ENCODE measurements at regions not wholly inside any gene's neighbourhood (a gene's known extent, or its start where the extent isn't known, plus 50 kb on each side); places are given as distances from the start of the nearest gene placed in this dataset.

- WGBS, 2 donors: 93 to 96% methylated on average over 3 of the region's 3 CpGs
Observed at GRCh38 chr7:21278944-21279343, 148.9 kb upstream of the SP4 start.

DNA sequence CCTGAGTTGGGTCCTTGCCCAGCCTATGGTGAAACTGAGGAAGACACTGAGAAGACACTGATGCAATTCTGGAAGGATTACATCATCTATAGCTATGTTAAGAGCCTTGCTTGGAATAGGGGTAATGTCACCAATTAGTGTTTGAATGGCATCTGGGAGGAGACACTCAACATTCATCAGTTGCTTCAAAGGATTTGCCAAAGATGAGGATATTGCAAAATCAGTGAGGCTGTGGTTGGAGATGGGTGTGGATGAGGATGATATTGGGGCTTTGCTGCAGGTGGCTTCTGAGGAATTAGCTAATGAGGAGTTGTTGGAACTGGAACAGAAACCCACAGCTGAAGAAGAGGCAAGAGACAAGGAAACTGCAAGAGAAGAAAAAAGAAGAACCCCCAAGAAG is 146.7 kb upstream of the SP4 start:
- Histone ChIP-seq H3K4me1 (no peaks in the 10 kb centered on the region), H3K36me3 (replicated peaks in 1 of 2; ENCODE audit: insufficient read depth in 1 of 2, low read depth in 2 of 2) (no peaks in the 10 kb centered on the region), H3K4me3 (no peak overlapping the region), H3K27me3 (no peaks in the 10 kb centered on the region), H3K27ac (no peak overlapping the region), H3K9me3 (no peaks in the 10 kb centered on the region)
- intact Hi-C loops (cut with DNase I): no loop called here
- ATAC-seq: no peak
- no peak for TF ChIP-seq POLR2A (IDR thresholded peaks at IDR 0.05)
- TF ChIP-seq, protein P1, sequence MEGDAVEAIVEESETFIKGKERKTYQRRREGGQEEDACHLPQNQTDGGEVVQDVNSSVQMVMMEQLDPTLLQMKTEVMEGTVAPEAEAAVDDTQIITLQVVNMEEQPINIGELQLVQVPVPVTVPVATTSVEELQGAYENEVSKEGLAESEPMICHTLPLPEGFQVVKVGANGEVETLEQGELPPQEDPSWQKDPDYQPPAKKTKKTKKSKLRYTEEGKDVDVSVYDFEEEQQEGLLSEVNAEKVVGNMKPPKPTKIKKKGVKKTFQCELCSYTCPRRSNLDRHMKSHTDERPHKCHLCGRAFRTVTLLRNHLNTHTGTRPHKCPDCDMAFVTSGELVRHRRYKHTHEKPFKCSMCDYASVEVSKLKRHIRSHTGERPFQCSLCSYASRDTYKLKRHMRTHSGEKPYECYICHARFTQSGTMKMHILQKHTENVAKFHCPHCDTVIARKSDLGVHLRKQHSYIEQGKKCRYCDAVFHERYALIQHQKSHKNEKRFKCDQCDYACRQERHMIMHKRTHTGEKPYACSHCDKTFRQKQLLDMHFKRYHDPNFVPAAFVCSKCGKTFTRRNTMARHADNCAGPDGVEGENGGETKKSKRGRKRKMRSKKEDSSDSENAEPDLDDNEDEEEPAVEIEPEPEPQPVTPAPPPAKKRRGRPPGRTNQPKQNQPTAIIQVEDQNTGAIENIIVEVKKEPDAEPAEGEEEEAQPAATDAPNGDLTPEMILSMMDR (IDR thresholded peaks at IDR 0.05): no peak
- DNase-seq: no peak

More at GRCh38 chr7:21278944-21279343, 148.9 kb upstream of the SP4 start:
- Histone ChIP-seq H3K36me3 (replicated peaks in 1 of 2; ENCODE audit: insufficient read depth in 1 of 2, low read depth in 2 of 2) (no peaks in the 10 kb centered on the region), H3K9me3 (no peaks in the 10 kb centered on the region), H3K4me1 (no peaks in the 10 kb centered on the region), H3K27me3 (no peaks in the 10 kb centered on the region), H3K27ac (no peak overlapping the region), H3K4me3 (no peak overlapping the region)
- intact Hi-C loops (cut with DNase I): no loop called here
- no peak for DNase-seq
- no peak for ATAC-seq
- TF ChIP-seq, protein P1 (IDR thresholded peaks at IDR 0.05): no peak
- TF ChIP-seq POLR2A (IDR thresholded peaks at IDR 0.05): no peak

GRCh38 chr7:21293771-21294170 is 134.1 kb upstream of the SP4 start:
- no peaks in the 10 kb centered on the region for H3K9me3 ChIP-seq
- no peaks in the 10 kb centered on the region for H3K36me3 ChIP-seq (replicated peaks in 1 of 2; ENCODE audit: insufficient read depth in 1 of 2, low read depth in 2 of 2)
- ATAC-seq (no peak), DNase-seq (no peak)
- intact Hi-C loops (cut with DNase I): no loop called here
- 85 to 87% methylated on average over 3 of the region's 3 CpGs for WGBS, 2 donors
- TF ChIP-seq, protein P1 (IDR thresholded peaks at IDR 0.05): no peak
- no peak for TF ChIP-seq POLR2A (IDR thresholded peaks at IDR 0.05)
- peaks cover under 1% of the 10 kb centered on the region for H3K4me1 ChIP-seq
- H3K27ac ChIP-seq: no peak overlapping the region
- no peaks in the 10 kb centered on the region for H3K27me3 ChIP-seq
- H3K4me3 ChIP-seq: no peak overlapping the region

GRCh38 chr7:21299766-21300165 is 128.1 kb upstream of the SP4 start:
- WGBS, 2 donors: 83 to 85% methylated on average over 5 of the region's 5 CpGs

DNA sequence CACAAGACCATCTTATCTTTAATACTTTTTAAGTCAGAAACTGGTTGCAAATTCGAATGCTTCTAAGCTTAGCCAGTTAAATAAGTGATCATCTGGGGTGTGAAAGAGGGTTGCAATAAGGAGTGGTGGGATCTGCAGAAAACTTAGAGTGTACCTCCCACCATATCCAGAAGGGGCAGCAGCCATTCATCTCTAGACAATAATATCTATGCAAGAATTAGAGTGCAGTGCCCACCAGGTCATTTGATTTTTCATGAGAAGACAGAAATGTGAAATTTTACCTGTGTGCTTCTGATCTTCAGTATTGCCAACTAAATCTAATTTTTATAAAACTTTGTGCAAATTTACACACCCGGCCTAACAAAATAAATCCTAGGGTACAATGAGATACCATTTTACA is 127.2 kb upstream of the SP4 start:
- no peak for DNase-seq
- no peak overlapping the region for H3K4me3 ChIP-seq

More at GRCh38 chr7:21299766-21300165, 128.1 kb upstream of the SP4 start:
- H3K36me3 ChIP-seq (replicated peaks in 1 of 2; ENCODE audit: insufficient read depth in 1 of 2, low read depth in 2 of 2): no peaks in the 10 kb centered on the region
- intact Hi-C loops (cut with DNase I): no loop called here
- ATAC-seq (no peak), DNase-seq (no peak)
- peaks cover 4% of the 10 kb centered on the region for H3K4me1 ChIP-seq
- H3K4me3 ChIP-seq: no peak overlapping the region
- H3K27ac ChIP-seq: no peak overlapping the region
- no peaks in the 10 kb centered on the region for H3K27me3 ChIP-seq
- no peaks in the 10 kb centered on the region for H3K9me3 ChIP-seq
- TF ChIP-seq POLR2A (IDR thresholded peaks at IDR 0.05): no peak
- TF ChIP-seq, protein P1 (IDR thresholded peaks at IDR 0.05): no peak

More for the DNA sequence above, 127.2 kb upstream of the SP4 start:
- H3K27ac ChIP-seq: no peak overlapping the region
- peaks cover 4% of the 10 kb centered on the region for H3K4me1 ChIP-seq
- 63 to 73% methylated on average over 2 of the region's 2 CpGs for WGBS, 2 donors
- no peaks in the 10 kb centered on the region for H3K36me3 ChIP-seq (replicated peaks in 1 of 2; ENCODE audit: insufficient read depth in 1 of 2, low read depth in 2 of 2)
- TF ChIP-seq, protein P1 (IDR thresholded peaks at IDR 0.05): peak in 2 of 7 experiments; percentile 5 to 11
- no peak for TF ChIP-seq POLR2A (IDR thresholded peaks at IDR 0.05)
- intact Hi-C loops (cut with DNase I): no loop called here
- no peaks in the 10 kb centered on the region for H3K27me3 ChIP-seq
- no peaks in the 10 kb centered on the region for H3K9me3 ChIP-seq
- ATAC-seq: no peak
